Stimulated activated CD4-positive, alpha-beta T cell treated with anti-CD3 and anti-CD28 coated beads, Interleukin-1b, Interleukin-23, amount 100 ng/mL, for 24 hours (primary cell): ENCODE measurements at regions not wholly inside any gene's neighbourhood (a gene's known extent, or its start where the extent isn't known, plus 50 kb on each side); places are given as distances from the start of the nearest gene placed in this dataset.
"Not testable (repeated sequence)": the region's sequence is repeated elsewhere in the genome, so short reads cannot be mapped to it uniquely, and the experiment has no call there.

Experiments
- DNase-seq, 4 experiments: peaks; one replicate each; pipeline ENCODE4 v3.0.0-alpha.2; 2020; ENCODE audit warnings: low read depth in 4 of 4, low spot score in 1 of 4

DNA sequence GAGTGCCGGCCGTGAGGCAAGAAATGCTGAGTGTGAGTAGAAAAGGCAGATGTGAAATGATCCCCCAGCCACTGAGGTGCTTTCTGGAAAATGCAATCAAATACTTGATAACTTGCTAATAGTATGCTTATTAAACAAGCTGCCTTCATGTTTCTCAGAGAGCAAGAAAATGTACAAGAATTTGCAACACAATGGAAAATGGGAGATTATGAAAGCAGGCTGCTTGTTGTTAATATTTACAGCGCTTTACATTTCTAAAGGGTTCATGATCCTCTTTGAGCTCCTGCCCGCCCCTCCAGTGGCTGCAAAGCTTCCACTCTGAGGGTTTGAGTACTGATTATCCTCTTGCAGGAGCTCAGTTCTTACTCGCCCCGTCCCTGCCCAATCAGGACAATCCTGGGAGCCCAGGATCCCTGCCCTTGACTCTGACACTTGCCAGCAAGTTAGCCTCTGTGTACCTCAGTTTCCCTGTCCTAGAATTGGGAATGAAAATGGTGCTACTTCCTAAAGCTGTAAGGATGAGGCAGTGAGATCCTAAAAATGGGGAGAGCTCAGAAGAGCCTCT is 645.1 kb downstream of the TBC1D22A start:
- no peak for DNase-seq

DNA sequence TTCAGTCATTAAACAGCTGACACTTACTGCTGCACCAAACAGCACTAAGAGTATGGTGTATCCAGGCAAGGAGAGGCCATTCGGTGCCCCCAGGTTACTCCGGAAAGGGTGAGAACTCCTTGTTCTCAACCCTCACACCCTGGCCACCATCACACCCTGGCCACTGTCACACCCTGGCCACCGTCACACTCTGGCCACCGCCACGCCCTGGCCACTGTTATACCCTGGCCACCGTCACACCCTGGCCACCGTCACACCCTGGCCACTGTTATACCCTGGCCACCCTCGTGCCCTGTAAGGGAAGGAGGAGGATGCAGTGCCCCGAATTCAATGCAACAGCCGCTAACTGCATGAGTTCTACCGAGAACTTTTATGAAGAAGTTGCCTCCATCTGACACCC is 644.4 kb downstream of the TBC1D22A start:
- DNase-seq = no peak

DNA sequence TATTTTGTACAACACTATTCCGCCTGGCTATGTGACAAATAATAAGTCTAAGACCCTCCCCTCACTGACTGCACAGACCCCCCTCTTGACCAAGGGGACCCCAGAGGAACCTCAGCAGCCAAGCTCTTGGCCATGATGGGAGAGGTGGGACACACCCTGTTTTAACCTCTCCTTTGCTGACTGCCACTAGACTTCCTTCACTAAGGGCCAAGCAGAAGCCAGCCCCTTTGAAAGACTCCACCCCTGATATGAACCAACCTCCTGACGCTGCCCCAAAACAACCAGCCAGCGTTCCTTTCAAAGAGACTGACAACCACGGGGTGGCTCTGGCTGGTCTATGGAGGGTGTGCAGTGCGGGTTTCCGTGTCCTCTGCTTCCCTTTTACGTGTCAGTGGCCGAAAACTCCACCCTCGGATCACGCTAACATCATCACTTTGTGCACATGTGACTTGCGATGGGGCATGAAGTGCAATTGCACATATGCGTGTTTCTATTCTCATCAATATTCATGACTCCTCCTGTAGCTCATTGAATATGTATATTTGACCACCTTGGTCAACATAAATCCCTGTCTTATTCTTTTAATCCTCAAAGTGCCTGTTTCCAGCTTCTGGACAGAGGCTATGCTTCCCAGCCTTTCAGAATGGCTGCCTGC is 643.9 kb downstream of the TBC1D22A start:
- no peak for DNase-seq

DNA sequence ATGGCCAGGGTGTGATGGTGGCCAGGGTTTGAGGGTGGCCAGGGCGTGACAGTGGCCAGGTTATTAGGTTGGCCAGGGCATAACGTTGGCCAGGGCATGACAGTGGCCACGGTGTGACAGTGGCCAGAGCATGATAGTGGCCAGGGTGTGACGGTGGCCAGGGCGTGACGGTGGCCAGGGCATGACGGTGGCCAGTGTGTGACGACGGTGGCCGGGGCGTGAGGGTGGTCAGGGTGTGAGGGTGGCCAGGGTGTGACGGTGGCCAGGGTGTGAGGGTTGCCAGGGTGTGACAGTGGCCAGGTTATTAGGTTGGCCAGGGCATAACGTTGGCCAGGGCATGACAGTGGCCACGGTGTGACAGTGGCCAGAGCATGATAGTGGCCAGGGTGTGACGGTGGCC is 642.8 kb downstream of the TBC1D22A start:
- DNase-seq = not testable (repeated sequence)

DNA sequence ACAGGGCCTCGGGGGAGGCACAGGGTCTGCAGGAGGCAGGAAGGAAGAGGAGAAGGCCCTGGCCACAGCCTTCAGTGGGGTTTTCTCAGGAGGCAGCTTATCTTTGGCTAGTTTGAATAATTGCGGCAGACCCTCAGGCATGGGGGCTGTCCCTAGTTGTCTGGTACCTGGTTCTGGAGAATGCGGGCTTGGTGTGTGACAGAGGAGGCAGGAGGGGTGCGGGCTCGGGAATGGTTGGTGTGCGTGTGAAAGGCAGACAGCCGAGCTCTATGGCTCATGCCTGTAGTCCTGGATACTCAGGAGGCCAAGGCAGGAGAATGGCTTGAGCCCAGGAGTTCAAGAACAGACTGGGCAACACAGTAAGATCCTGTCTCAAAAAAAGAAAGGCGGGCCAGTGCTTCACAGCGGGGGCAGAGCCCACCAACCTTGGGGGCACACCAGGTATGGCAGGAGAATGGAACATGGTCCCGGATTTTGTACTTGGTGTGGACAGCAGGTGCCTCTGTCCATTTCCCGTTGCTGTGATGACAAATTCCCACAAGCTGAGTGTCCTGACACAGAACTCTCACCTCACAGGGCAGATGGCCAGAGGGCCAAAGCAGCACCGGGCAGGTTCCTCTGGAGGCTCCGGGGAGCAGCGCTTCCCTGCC is 640.6 kb downstream of the TBC1D22A start:
- DNase-seq = no peak

DNA sequence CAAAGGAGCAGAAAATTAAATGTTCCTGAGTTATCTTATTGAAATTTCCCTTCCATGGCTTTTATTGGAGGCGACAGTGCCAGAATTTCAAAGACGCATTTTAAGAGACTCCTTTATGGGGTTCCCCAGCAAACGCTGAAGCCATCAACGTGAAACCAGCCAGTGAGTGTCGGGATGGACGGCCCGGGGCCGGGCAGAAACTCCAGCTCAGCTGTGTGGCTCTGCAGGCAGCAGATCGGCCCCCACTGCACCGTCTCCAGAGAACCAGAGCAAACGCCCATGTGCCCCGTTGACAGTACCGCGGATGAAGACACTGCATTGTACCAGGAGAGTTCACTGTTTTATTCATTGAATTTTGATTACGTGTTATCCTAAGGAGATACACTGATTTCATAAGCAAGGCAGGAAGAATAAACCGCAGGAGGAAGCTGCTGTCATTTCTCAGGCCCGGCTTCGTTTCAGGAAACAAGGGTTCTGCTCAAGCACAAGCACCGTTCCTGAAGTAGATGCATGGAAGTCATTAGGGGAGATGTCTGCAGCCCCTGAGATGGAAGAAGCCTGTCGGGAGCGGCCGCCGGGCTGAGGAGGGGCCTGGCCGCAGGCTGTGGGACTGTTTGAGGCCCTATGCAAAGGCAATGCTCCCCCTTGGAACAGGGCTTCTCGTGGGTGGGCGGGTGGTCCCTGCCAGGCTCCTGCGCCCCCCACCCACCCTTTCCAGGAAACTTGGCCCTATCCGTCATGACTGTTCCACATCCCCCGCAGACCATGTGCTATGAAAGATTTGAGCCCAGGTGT is 639.7 kb downstream of the TBC1D22A start:
- DNase-seq = no peak

DNA sequence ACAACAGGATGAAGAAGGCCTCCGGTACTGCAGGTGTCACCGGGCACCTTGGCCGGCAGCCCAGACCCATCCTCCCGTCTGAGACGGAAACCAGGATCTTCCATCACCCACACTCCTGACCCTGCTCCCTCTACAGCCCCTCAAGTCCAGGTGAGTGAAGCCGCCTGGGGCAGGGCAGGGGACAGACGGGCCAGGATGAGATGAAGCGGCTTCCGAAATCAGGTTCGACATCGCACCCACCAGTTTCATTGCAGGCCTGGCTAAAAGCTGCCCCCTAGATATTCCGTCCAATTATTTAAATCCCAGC is 639.1 kb downstream of the TBC1D22A start:
- DNase-seq = no peak

- DNase-seq = no peak
Observed at GRCh38 chr22:47400701-47401591, 638.5 kb downstream of the TBC1D22A start.

DNA sequence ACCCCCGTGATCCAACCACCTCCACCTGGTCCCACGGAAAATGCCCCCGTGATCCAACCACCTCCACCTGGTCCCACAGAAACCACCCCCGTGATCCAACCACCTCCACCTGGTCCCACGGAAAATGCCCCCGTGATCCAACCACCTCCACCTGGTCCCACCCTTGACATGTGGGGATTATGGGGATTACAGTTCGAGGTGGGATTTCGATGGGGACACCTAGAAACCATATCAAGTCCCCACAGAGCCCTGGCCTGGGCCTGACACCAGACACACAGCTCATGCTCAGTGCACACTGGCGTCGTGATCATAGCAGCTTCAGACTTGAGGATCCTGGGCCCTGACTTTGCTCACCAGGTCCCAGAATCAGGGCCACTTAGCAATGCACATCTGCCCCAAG is 637.7 kb downstream of the TBC1D22A start:
- not testable (repeated sequence) for DNase-seq

GRCh38 chr22:47398921-47399790 is 636.7 kb downstream of the TBC1D22A start:
- no peak for DNase-seq

- no peak for DNase-seq
Observed at GRCh38 chr22:47398491-47398890, 636.0 kb downstream of the TBC1D22A start.

GRCh38 chr22:47397673-47398072 is 635.2 kb downstream of the TBC1D22A start:
- DNase-seq = no peak

DNA sequence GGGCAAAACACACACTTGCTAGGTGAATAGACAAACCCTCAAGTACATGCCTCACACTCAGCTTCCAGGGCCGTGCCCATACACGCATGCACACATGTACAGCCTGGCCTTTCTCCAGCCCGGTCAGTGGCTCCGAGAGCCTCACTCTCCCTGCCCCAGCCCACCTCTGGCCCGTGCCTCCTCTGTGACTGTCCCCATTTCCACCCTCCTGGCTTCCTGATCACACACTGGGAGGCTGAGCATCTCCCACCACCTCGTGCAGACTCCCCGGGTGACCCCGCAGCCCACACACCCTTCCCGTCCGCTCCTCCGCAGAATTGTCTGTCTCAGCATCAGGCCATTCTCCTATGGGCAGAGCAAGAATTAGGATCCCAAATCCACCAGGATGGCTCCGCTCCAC is 634.1 kb downstream of the TBC1D22A start:
- DNase-seq = no peak

DNA sequence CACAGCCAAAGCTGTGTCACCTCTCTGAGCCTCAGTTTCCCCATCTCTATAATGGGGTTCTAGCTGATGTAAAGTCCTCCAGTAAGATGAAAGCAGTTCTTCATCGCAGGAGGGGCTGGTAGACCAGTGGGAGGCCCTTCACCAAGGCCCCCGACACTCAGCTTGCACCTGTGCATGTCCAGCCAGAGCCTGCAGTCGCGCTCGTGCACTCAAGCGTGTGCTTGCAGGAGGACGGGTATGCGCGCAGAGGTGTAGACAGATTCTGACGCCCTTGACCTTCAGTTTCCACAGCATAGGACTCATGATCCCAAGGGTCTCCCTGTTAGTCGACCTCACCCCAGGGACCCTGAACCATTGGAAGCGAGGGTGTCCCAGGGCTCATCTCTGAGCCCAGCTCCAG is 633.7 kb downstream of the TBC1D22A start:
- no peak for DNase-seq

DNA sequence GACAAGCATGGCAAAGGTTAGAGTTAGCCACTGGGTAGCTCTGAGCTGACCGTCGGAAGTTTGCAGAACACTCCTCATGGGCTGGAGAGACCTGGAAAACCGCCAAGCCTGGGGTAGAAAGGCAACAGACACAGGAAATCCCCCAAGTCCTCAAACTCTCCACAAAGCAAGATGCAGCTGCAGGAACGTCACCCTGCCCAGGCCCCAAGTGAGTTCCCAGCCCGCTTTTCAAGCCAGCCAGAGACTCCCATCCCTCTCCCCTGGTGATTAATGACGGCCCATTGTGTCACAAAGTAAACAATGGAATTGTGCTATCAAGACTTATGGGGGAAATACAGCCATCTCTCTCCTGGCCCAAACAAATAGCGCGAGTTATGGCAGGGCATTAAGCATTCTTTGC is 633.0 kb downstream of the TBC1D22A start:
- DNase-seq = no peak

DNA sequence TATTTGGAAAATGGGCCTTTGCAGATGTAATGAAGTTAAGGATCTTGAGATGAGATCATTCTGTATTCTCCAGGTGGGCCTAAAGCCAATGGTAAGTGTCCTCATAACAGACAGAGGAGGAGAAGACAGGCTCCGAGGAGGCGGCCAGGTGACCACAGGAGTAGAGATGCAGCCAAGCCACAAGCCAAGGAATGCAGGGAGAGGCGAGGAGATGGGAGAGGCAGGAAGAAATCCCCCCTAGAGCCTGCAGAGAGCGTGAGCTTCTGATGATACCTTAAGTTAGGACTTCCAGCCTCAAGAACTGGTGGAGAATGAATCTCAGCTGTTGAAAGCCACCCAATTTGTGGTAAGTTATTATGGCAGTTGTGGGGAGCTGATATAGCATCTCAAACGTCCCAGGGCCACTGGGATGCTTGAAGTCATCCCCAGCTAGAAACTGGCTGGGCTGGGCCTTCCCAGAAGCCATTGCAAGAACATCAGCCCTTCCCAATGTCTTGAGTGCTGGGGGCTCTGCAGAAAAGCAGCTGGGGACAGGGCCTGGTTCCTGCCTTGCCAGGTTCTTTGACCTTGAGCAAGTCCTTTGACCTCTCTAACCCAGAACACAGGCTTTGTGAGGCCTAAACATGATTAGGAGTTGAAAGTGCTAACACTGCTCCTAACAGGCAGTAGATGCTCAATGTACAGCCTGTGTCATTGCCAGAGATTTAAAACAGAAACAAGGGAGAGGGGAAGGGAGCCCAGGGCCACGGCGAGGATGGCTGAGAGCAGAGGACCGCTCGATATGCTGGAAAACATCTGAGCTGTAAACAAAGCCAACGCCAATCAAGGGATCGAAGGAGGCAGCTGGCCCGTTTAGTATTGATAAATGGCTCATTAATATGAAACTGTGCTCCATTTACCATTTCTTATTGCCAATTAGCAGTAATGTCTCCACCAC is 632.3 kb downstream of the TBC1D22A start:
- no peak for DNase-seq

DNA sequence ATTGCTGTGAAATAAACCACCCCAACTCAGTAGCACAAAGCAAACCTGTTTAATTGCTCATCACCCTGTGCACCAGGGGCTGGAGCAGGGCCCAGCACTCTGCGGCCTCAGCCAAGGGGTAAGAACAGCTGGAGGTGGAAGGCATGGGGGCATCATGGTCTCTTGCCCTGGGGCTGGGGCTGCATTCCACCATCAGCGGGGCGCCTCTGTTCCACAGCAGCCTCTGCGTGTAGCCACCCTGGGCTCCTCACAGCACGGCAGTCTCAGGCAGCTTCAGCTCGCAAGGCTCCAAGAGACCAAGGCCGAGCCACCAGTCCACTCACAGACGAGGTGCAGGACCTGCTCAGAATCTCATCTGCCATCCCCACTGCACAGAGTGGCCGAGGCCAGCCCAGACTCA is 630.7 kb downstream of the TBC1D22A start:
- no peak for DNase-seq

- no peak for DNase-seq
Observed at GRCh38 chr22:47392729-47393128, 630.3 kb downstream of the TBC1D22A start.

GRCh38 chr22:47392054-47392347 is 629.6 kb downstream of the TBC1D22A start:
- DNase-seq = no peak
